ENCODE measurements at regions not wholly inside any gene's neighbourhood (a gene's known extent, or its start where the extent isn't known, plus 50 kb on each side); places are given as distances from the start of the nearest gene placed in this dataset.

- DNase-seq, result no peak
Measured at GRCh38 chr6:137269803-137270202, 50.6 kb upstream of the IFNGR1 start.

- DNase-seq, result no peak
Measured at GRCh38 chr6:137269347-137269746, 50.2 kb upstream of the IFNGR1 start.

Measured in renal pelvis (tissue), 1 donor.